HCT116 (cell line): ENCODE measurements at regions not wholly inside any gene's neighbourhood (a gene's known extent, or its start where the extent isn't known, plus 50 kb on each side); places are given as distances from the start of the nearest gene placed in this dataset.

Experiments used
- ATF3 ChIP-seq: IDR thresholded peaks from 2 replicates; pipeline ENCODE4 v1.6.1; 2012
- CEBPB ChIP-seq: IDR thresholded peaks from 2 replicates; pipeline ENCODE4 v1.6.1; 2012; ENCODE audit warnings: low read depth
- EZH2 ChIP-seq: fragments of 200-600 bp; sonication (generic); IDR thresholded peaks from 2 replicates; pipeline ENCODE4 v1.6.1; 2017; ENCODE audit warnings: antibody characterized with exemption, mixed run types
- EZH2phosphoT487 ChIP-seq: fragments of 200-600 bp; IDR thresholded peaks from 2 replicates; pipeline ENCODE4 v1.6.1; 2018; ENCODE audit warnings: antibody characterized with exemption, borderline replicate concordance
- JUND ChIP-seq: IDR thresholded peaks from 2 replicates; pipeline ENCODE4 v1.6.1; 2012
- MAX ChIP-seq: IDR thresholded peaks from 2 replicates; pipeline ENCODE4 v1.6.1; 2012
- POLR2A ChIP-seq: IDR thresholded peaks from 2 replicates; pipeline ENCODE4 v1.7.0; 2011; ENCODE audit warnings: borderline replicate concordance; ENCODE audit not compliant: insufficient read depth, insufficient read length; ENCODE audit errors: extremely low read depth
- POLR2AphosphoS5 ChIP-seq: IDR thresholded peaks from 2 replicates; pipeline ENCODE4 v1.6.1; 2011; ENCODE audit warnings: mild to moderate bottlenecking, low read depth, low read length, moderate library complexity
- TF ChIP-seq, protein P1 (sequence below), 3 experiments: fragments of 200-600 bp in 1 of 3; sonication (generic) in 1 of 3; IDR thresholded peaks in 2 of 3; conservative IDR thresholded peaks in 1 of 3; 2 replicates each; pipeline ENCODE4 v1.5.1; 2012 to 2017; ENCODE audit warnings: low read depth in 2 of 3, low read length in 2 of 3, antibody characterized with exemption in 1 of 3, borderline replicate concordance in 1 of 3, control low read depth in 1 of 3, mild to moderate bottlenecking in 1 of 3, mixed read lengths in 1 of 3, mixed run types in 1 of 3, moderate library complexity in 1 of 3; ENCODE audit not compliant: insufficient read depth in 1 of 3
- TF ChIP-seq, protein P2 (sequence below): IDR thresholded peaks from 2 replicates; pipeline ENCODE4 v1.6.1; 2012; ENCODE audit warnings: low read depth

- TF ChIP-seq EZH2 (no peak), POLR2AphosphoS5 (no peak), MAX (no peak), CEBPB (no peak), POLR2A (no peak), ATF3 (no peak), JUND (no peak), EZH2phosphoT487 (no peak)
- TF ChIP-seq, protein P1, sequence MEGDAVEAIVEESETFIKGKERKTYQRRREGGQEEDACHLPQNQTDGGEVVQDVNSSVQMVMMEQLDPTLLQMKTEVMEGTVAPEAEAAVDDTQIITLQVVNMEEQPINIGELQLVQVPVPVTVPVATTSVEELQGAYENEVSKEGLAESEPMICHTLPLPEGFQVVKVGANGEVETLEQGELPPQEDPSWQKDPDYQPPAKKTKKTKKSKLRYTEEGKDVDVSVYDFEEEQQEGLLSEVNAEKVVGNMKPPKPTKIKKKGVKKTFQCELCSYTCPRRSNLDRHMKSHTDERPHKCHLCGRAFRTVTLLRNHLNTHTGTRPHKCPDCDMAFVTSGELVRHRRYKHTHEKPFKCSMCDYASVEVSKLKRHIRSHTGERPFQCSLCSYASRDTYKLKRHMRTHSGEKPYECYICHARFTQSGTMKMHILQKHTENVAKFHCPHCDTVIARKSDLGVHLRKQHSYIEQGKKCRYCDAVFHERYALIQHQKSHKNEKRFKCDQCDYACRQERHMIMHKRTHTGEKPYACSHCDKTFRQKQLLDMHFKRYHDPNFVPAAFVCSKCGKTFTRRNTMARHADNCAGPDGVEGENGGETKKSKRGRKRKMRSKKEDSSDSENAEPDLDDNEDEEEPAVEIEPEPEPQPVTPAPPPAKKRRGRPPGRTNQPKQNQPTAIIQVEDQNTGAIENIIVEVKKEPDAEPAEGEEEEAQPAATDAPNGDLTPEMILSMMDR (IDR thresholded peaks at IDR 0.05 in 2 of 3, conservative IDR thresholded peaks at IDR 0.05 in 1 of 3; ENCODE audit: borderline replicate concordance in 1 of 3, insufficient read depth in 1 of 3, low read depth in 2 of 3, low read length in 2 of 3) = no peak
- TF ChIP-seq, protein P2, sequence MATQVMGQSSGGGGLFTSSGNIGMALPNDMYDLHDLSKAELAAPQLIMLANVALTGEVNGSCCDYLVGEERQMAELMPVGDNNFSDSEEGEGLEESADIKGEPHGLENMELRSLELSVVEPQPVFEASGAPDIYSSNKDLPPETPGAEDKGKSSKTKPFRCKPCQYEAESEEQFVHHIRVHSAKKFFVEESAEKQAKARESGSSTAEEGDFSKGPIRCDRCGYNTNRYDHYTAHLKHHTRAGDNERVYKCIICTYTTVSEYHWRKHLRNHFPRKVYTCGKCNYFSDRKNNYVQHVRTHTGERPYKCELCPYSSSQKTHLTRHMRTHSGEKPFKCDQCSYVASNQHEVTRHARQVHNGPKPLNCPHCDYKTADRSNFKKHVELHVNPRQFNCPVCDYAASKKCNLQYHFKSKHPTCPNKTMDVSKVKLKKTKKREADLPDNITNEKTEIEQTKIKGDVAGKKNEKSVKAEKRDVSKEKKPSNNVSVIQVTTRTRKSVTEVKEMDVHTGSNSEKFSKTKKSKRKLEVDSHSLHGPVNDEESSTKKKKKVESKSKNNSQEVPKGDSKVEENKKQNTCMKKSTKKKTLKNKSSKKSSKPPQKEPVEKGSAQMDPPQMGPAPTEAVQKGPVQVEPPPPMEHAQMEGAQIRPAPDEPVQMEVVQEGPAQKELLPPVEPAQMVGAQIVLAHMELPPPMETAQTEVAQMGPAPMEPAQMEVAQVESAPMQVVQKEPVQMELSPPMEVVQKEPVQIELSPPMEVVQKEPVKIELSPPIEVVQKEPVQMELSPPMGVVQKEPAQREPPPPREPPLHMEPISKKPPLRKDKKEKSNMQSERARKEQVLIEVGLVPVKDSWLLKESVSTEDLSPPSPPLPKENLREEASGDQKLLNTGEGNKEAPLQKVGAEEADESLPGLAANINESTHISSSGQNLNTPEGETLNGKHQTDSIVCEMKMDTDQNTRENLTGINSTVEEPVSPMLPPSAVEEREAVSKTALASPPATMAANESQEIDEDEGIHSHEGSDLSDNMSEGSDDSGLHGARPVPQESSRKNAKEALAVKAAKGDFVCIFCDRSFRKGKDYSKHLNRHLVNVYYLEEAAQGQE = no peak
Measured at GRCh38 chr14:99029145-99029915, 242.7 kb downstream of the BCL11B start.
